ENCODE measurements at regions not wholly inside any gene's neighbourhood (a gene's known extent, or its start where the extent isn't known, plus 50 kb on each side); places are given as distances from the start of the nearest gene placed in this dataset.

GRCh38 chr2:60400462-60401246, 152.8 kb downstream of the BCL11A start:
- ATAC-seq (no peak), DNase-seq (no peak)
- H3K9me3 ChIP-seq: no peaks in the 10 kb centered on the region
- TF ChIP-seq, protein P1, sequence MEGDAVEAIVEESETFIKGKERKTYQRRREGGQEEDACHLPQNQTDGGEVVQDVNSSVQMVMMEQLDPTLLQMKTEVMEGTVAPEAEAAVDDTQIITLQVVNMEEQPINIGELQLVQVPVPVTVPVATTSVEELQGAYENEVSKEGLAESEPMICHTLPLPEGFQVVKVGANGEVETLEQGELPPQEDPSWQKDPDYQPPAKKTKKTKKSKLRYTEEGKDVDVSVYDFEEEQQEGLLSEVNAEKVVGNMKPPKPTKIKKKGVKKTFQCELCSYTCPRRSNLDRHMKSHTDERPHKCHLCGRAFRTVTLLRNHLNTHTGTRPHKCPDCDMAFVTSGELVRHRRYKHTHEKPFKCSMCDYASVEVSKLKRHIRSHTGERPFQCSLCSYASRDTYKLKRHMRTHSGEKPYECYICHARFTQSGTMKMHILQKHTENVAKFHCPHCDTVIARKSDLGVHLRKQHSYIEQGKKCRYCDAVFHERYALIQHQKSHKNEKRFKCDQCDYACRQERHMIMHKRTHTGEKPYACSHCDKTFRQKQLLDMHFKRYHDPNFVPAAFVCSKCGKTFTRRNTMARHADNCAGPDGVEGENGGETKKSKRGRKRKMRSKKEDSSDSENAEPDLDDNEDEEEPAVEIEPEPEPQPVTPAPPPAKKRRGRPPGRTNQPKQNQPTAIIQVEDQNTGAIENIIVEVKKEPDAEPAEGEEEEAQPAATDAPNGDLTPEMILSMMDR (IDR thresholded peaks at IDR 0.05): no peak
- no peaks in the 10 kb centered on the region for H3K4me1 ChIP-seq (ENCODE audit: low read depth)
- intact Hi-C loops (cut with DNase I, micrococcal nuclease): no loop called here
- H3K4me3 ChIP-seq: no peak overlapping the region
- no peaks in the 10 kb centered on the region for H3K36me3 ChIP-seq (ENCODE audit: low read depth)

DNA sequence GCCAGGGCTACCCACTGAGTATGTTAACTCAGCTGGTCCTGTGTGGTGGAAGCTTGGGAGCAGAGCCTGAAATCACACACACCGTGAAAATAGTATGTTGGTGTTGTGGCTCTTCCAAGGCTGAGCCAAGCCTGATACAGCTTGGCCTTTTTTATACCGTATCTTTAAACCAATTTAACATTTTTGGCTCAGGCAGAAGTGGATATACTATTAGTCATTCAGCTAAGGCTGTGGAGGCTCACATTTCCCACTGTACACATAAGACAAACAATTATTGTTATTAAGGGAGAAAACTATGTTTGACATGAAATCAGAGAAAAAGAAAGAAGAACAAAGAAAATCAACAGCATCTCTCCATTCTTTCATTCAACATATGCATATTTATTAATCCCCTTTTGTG, 159.0 kb downstream of the BCL11A start:
- no peaks in the 10 kb centered on the region for H3K9me3 ChIP-seq
- TF ChIP-seq, protein P1 (IDR thresholded peaks at IDR 0.05): no peak
- H3K4me1 ChIP-seq (ENCODE audit: low read depth): no peaks in the 10 kb centered on the region
- no peaks in the 10 kb centered on the region for H3K36me3 ChIP-seq (ENCODE audit: low read depth)
- no peak for ATAC-seq
- intact Hi-C loops (cut with DNase I, micrococcal nuclease): no loop called here
- H3K4me3 ChIP-seq: no peak overlapping the region
- no peak for DNase-seq

GRCh38 chr2:60391649-60392375, 161.6 kb downstream of the BCL11A start:
- H3K4me1 ChIP-seq (ENCODE audit: low read depth): no peaks in the 10 kb centered on the region
- peak; percentile 17 for ATAC-seq
- H3K9me3 ChIP-seq: no peaks in the 10 kb centered on the region

DNA sequence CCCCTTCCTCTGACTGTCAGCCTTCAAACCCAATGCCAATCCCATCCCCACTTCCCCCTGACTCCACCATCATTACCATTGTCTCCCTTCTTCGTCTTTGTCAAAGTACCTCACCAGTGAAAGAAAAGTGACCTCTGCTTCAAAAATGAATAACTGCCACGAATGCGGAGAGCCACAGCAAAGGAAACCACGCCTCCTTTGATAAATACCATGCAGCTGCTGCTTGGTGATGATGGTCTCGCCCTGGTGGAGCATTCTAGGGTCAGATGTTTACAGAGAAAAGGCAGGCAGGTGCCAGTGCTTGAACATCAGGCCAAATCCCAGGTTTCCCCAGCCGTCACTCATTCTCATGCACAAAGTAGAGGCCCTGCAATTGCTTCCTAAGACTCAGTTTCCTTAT, 162.2 kb downstream of the BCL11A start:
- ATAC-seq (peak; percentile 29), DNase-seq (no peak)
- intact Hi-C loops (cut with DNase I, micrococcal nuclease): no loop called here
- Histone ChIP-seq H3K36me3 (ENCODE audit: low read depth) (no peaks in the 10 kb centered on the region), H3K4me3 (no peak overlapping the region), H3K4me1 (ENCODE audit: low read depth) (no peaks in the 10 kb centered on the region), H3K9me3 (no peaks in the 10 kb centered on the region)
- TF ChIP-seq, protein P1 (IDR thresholded peaks at IDR 0.05): no peak

More at GRCh38 chr2:60391649-60392375, 161.6 kb downstream of the BCL11A start:
- DNase-seq: no peak
- H3K36me3 ChIP-seq (ENCODE audit: low read depth): no peaks in the 10 kb centered on the region
- intact Hi-C loops (cut with DNase I, micrococcal nuclease): no loop called here
- no peak overlapping the region for H3K4me3 ChIP-seq
- TF ChIP-seq, protein P1 (IDR thresholded peaks at IDR 0.05): no peak

GRCh38 chr2:60386436-60386835, 167.0 kb downstream of the BCL11A start:
- intact Hi-C loops (cut with DNase I, micrococcal nuclease): no loop called here
- Histone ChIP-seq H3K4me3 (no peak overlapping the region), H3K9me3 (no peaks in the 10 kb centered on the region), H3K4me1 (ENCODE audit: low read depth) (no peaks in the 10 kb centered on the region), H3K36me3 (ENCODE audit: low read depth) (no peaks in the 10 kb centered on the region)
- no peak for DNase-seq
- TF ChIP-seq, protein P1 (IDR thresholded peaks at IDR 0.05): no peak
- no peak for ATAC-seq
